ENCODE measurements at regions not wholly inside any gene's neighbourhood (a gene's known extent, or its start where the extent isn't known, plus 50 kb on each side); places are given as distances from the start of the nearest gene placed in this dataset.

DNA sequence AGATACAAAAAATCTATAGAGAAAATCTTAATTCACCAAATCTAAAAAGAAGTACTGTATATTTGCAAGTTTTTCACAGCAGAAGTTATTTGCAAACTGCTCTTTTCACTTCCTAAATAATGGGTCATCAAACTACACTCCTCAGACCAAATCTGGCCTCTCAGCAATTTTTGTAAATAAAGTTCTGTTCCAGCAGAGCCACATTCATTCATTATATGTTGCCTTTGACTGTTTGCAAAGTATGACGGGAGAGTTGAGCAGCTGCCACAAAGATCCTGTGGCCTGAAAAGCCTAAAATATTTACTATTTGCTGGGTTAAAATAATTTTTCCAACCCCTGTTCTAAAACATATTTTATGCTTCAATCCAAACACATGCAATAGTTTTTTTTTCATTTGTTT, 1222.3 kb upstream of the SEL1L start:
- WGBS, 2 donors, result 69 to 71% methylated on average over 1 of the region's 1 CpG
- Histone ChIP-seq H3K4me1 (no peaks in the 10 kb centered on the region), H3K27me3 (no peaks in the 10 kb centered on the region), H3K36me3 (no peaks in the 10 kb centered on the region), H3K4me3 (no peak overlapping the region), H3K9me3 (no peaks in the 10 kb centered on the region), H3K27ac (no peak overlapping the region)
- no peak for DNase-seq
- TF ChIP-seq, protein P1, sequence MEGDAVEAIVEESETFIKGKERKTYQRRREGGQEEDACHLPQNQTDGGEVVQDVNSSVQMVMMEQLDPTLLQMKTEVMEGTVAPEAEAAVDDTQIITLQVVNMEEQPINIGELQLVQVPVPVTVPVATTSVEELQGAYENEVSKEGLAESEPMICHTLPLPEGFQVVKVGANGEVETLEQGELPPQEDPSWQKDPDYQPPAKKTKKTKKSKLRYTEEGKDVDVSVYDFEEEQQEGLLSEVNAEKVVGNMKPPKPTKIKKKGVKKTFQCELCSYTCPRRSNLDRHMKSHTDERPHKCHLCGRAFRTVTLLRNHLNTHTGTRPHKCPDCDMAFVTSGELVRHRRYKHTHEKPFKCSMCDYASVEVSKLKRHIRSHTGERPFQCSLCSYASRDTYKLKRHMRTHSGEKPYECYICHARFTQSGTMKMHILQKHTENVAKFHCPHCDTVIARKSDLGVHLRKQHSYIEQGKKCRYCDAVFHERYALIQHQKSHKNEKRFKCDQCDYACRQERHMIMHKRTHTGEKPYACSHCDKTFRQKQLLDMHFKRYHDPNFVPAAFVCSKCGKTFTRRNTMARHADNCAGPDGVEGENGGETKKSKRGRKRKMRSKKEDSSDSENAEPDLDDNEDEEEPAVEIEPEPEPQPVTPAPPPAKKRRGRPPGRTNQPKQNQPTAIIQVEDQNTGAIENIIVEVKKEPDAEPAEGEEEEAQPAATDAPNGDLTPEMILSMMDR (IDR thresholded peaks at IDR 0.05), result no peak
- no peak for TF ChIP-seq POLR2A (IDR thresholded peaks at IDR 0.05)
- TF ChIP-seq POLR2AphosphoS5 (IDR thresholded peaks at IDR 0.05), result no peak
- TF ChIP-seq EP300 (IDR thresholded peaks at IDR 0.05), result no peak
- ATAC-seq (ENCODE audit: low FRiP score in 2 of 2), result no peak

DNA sequence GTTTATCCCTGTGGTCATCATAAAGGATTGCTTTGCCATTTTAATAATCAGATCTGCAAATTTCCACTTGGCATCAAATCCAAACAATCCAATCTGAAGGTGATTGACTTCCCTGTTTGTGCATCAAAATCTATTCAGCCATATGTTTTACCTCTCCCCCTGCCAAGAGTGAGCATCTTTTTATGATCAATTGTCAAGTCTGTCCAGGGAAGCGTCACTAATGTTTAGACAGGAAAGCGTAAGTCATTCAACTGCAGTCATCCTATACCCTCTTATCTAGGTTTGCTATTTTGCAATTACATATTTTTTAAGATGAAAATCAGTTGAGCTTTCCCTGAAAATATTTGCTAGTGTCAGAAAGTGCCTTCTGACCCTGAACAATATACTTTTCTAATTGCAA, 1224.1 kb upstream of the SEL1L start:
- no peaks in the 10 kb centered on the region for H3K9me3 ChIP-seq
- WGBS, 2 donors, result 62 to 78% methylated on average over 2 of the region's 2 CpGs
- H3K4me1 ChIP-seq, result no peaks in the 10 kb centered on the region
- H3K4me3 ChIP-seq, result no peak overlapping the region
- DNase-seq, result no peak
- no peaks in the 10 kb centered on the region for H3K36me3 ChIP-seq
- no peak overlapping the region for H3K27ac ChIP-seq
- TF ChIP-seq POLR2A (IDR thresholded peaks at IDR 0.05), result no peak
- TF ChIP-seq, protein P1 (IDR thresholded peaks at IDR 0.05), result no peak
- no peak for TF ChIP-seq EP300 (IDR thresholded peaks at IDR 0.05)
- TF ChIP-seq POLR2AphosphoS5 (IDR thresholded peaks at IDR 0.05), result no peak
- H3K27me3 ChIP-seq, result no peaks in the 10 kb centered on the region
- no peak for ATAC-seq (ENCODE audit: low FRiP score in 2 of 2)

DNA sequence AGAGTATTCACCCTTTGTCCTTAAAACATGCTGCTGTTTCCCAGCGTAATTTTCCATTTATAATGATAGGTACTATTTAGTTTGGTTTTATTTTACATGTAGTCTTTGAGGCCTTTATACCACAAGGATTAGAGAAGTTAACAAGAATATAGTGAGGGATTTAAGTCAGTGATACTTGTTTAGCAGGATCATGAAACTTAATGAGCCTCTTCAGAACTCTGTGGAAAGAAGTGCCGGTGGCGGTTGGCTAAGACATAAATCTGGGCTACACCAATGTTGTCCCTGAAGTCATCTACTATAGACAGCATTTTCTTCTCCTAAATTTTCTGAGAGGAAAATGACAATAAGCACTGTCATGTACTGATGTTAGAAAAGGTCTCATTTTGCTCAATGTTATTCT, 1226.0 kb upstream of the SEL1L start:
- H3K4me1 ChIP-seq, result no peaks in the 10 kb centered on the region
- ATAC-seq (ENCODE audit: low FRiP score in 2 of 2) (no peak), DNase-seq (no peak)
- no peak overlapping the region for H3K27ac ChIP-seq
- TF ChIP-seq POLR2AphosphoS5 (IDR thresholded peaks at IDR 0.05), result no peak
- H3K36me3 ChIP-seq, result no peaks in the 10 kb centered on the region
- no peak overlapping the region for H3K4me3 ChIP-seq
- H3K27me3 ChIP-seq, result no peaks in the 10 kb centered on the region
- WGBS, 2 donors, result 67 to 86% methylated on average over 3 of the region's 3 CpGs
- no peaks in the 10 kb centered on the region for H3K9me3 ChIP-seq

DNA sequence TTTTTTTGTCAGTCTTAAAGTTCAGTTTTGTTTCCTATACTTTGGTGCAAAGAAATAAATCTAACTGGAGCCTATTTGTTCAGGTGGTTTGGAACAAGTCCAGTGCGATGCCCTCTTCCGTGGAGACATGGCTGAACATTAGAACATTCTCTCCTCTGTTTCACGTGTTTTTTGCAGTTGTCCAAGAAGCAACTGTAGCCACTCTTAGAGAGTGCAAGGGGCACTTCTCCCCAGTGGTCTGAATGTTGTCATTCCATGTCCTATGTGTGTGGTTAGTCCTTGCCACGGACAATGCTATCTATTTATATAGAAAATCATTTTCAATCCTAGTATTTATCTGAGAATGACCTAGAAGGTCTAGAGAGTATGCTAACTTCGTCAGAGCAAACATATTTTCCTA, 1232.5 kb upstream of the SEL1L start:
- no peaks in the 10 kb centered on the region for H3K36me3 ChIP-seq
- H3K4me1 ChIP-seq, result no peaks in the 10 kb centered on the region
- 69 to 72% methylated on average over 5 of the region's 5 CpGs for WGBS, 2 donors
- no peak overlapping the region for H3K27ac ChIP-seq
- no peak for ATAC-seq (ENCODE audit: low FRiP score in 2 of 2)
- no peaks in the 10 kb centered on the region for H3K9me3 ChIP-seq
- H3K4me3 ChIP-seq, result no peak overlapping the region
- no peaks in the 10 kb centered on the region for H3K27me3 ChIP-seq
- no peak for DNase-seq
- TF ChIP-seq POLR2AphosphoS5 (IDR thresholded peaks at IDR 0.05) (no peak), POLR2A (IDR thresholded peaks at IDR 0.05) (no peak), EP300 (IDR thresholded peaks at IDR 0.05) (no peak)
- TF ChIP-seq, protein P1 (IDR thresholded peaks at IDR 0.05), result no peak

DNA sequence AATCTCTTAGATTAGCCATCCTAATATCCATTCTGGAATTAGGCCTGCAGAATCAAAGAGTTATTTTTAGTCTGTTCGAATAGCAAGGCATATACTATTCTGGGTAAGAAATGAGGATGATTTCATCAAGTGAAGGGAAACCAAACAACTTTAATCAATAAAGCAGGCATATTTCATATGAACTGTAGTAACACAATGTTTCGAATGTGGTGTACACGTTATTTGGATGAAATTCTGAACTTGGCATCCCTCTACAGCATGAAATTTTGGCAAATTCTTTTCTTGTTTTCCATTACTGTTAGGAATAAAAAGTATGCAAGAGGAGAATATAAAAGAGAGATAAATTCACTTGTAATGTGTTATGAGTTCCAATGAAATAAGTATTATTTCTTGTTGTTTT, 1233.3 kb upstream of the SEL1L start:
- H3K27me3 ChIP-seq, result no peaks in the 10 kb centered on the region
- no peak overlapping the region for H3K4me3 ChIP-seq
- no peak for ATAC-seq (ENCODE audit: low FRiP score in 2 of 2)
- TF ChIP-seq POLR2A (IDR thresholded peaks at IDR 0.05) (no peak), POLR2AphosphoS5 (IDR thresholded peaks at IDR 0.05) (no peak), EP300 (IDR thresholded peaks at IDR 0.05) (no peak)
- TF ChIP-seq, protein P1 (IDR thresholded peaks at IDR 0.05), result no peak
- H3K9me3 ChIP-seq, result no peaks in the 10 kb centered on the region
- H3K4me1 ChIP-seq, result no peaks in the 10 kb centered on the region
- no peak overlapping the region for H3K27ac ChIP-seq
- no peak for DNase-seq
- WGBS, 2 donors, result 67 to 68% methylated on average over 3 of the region's 3 CpGs
- no peaks in the 10 kb centered on the region for H3K36me3 ChIP-seq

All from upper lobe of left lung (tissue), 6 donors.